ENCODE measurements at regions not wholly inside any gene's neighbourhood (a gene's known extent, or its start where the extent isn't known, plus 50 kb on each side); places are given as distances from the start of the nearest gene placed in this dataset.

DNA sequence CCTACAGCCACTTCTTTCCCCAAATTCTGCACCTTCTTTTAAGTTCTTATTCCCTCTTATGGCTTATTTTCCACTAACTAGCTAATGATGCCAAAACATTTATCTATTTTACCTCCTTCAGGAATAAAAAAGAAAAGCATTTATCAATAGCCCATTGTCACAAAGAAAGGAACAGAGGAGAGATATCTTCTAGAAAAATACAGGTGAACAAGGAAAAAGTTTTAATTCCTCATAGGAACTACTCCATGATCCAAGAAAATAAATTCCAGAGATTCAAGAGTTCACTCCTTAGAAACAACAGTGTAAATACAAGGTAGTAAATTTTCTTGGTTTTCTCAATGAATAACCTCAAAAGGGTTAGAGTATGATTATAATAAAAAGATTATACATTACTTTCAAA, 52.6 kb upstream of the TOP3B start:
- TF ChIP-seq, protein P1, sequence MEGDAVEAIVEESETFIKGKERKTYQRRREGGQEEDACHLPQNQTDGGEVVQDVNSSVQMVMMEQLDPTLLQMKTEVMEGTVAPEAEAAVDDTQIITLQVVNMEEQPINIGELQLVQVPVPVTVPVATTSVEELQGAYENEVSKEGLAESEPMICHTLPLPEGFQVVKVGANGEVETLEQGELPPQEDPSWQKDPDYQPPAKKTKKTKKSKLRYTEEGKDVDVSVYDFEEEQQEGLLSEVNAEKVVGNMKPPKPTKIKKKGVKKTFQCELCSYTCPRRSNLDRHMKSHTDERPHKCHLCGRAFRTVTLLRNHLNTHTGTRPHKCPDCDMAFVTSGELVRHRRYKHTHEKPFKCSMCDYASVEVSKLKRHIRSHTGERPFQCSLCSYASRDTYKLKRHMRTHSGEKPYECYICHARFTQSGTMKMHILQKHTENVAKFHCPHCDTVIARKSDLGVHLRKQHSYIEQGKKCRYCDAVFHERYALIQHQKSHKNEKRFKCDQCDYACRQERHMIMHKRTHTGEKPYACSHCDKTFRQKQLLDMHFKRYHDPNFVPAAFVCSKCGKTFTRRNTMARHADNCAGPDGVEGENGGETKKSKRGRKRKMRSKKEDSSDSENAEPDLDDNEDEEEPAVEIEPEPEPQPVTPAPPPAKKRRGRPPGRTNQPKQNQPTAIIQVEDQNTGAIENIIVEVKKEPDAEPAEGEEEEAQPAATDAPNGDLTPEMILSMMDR (conservative IDR thresholded peaks at IDR 0.05; ENCODE audit: low read depth, low read length) = no peak
- TF ChIP-seq EZH2 (IDR thresholded peaks at IDR 0.05; ENCODE audit: borderline replicate concordance, low read depth, low read length, poor library complexity, severe bottlenecking) = no peak

Measured in A673 (cell line).